ENCODE measurements at regions not wholly inside any gene's neighbourhood (a gene's known extent, or its start where the extent isn't known, plus 50 kb on each side); places are given as distances from the start of the nearest gene placed in this dataset.

GRCh38 chr12:42815068-42815467 lies 225.5 kb upstream of the PRICKLE1 start:
- no peak for DNase-seq (ENCODE audit: low read depth)
- no peak for TF ChIP-seq CTCF (conservative IDR thresholded peaks at IDR 0.05; ENCODE audit: low read length)
- no peak overlapping the region for H3K4me3 ChIP-seq (ENCODE audit: low read length)

GRCh38 chr12:42812871-42813270 lies 223.3 kb upstream of the PRICKLE1 start:
- no peak overlapping the region for H3K4me3 ChIP-seq (ENCODE audit: low read length)
- no peak for DNase-seq (ENCODE audit: low read depth)
- TF ChIP-seq CTCF (conservative IDR thresholded peaks at IDR 0.05; ENCODE audit: low read length), result no peak

- no peak for TF ChIP-seq CTCF (conservative IDR thresholded peaks at IDR 0.05; ENCODE audit: low read length)
- H3K4me3 ChIP-seq (ENCODE audit: low read length), result no peak overlapping the region
- DNase-seq (ENCODE audit: low read depth), result peak; percentile 13
Observed at GRCh38 chr12:42812086-42812485, 222.5 kb upstream of the PRICKLE1 start.

GRCh38 chr12:42810006-42810405 lies 220.5 kb upstream of the PRICKLE1 start:
- peak; percentile 28 for DNase-seq (ENCODE audit: low read depth)
- TF ChIP-seq CTCF (conservative IDR thresholded peaks at IDR 0.05; ENCODE audit: low read length), result no peak
- H3K4me3 ChIP-seq (ENCODE audit: low read length), result no peak overlapping the region

GRCh38 chr12:42809226-42809625 lies 219.7 kb upstream of the PRICKLE1 start:
- peak; percentile 63 for DNase-seq (ENCODE audit: low read depth)
- no peak for TF ChIP-seq CTCF (conservative IDR thresholded peaks at IDR 0.05; ENCODE audit: low read length)
- H3K4me3 ChIP-seq (ENCODE audit: low read length), result no peak overlapping the region

GRCh38 chr12:42807766-42808165 lies 218.2 kb upstream of the PRICKLE1 start:
- H3K4me3 ChIP-seq (ENCODE audit: low read length), result no peak overlapping the region
- no peak for TF ChIP-seq CTCF (conservative IDR thresholded peaks at IDR 0.05; ENCODE audit: low read length)
- DNase-seq (ENCODE audit: low read depth), result no peak

- DNase-seq (ENCODE audit: low read depth), result no peak
- TF ChIP-seq CTCF (conservative IDR thresholded peaks at IDR 0.05; ENCODE audit: low read length), result no peak
Observed at GRCh38 chr12:42807251-42807650, 217.7 kb upstream of the PRICKLE1 start.

More at GRCh38 chr12:42807251-42807650, 217.7 kb upstream of the PRICKLE1 start:
- no peak overlapping the region for H3K4me3 ChIP-seq (ENCODE audit: low read length)

Measured in AG10803 (cell line).